Activated B cell treated with CpG ODN at 0.5 μM for 24 hours (primary cell): ENCODE measurements at regions not wholly inside any gene's neighbourhood (a gene's known extent, or its start where the extent isn't known, plus 50 kb on each side); places are given as distances from the start of the nearest gene placed in this dataset.

ENCODE experiments used
- ATAC-seq: fragments of 200-7000 bp; cut with Tn5 transposase; one replicate; pipeline ENCODE4 v1.10.0; 2021; ENCODE audit warnings: low read depth, mild to moderate bottlenecking, moderate library complexity
- CTCF ChIA-PET: fragments of 350-600 bp; sonication (Branson Sonifier 250); formaldehyde crosslinking; loops from one replicate; lab custom pipeline; 2021; ENCODE audit warnings: antibody characterized with exemption; lab: Charles Lee
- POLR2A ChIA-PET: fragments of 350-600 bp; sonication (Branson Sonifier 250); formaldehyde crosslinking; loops from one replicate; lab custom pipeline; 2021; ENCODE audit warnings: antibody characterized with exemption; lab: Charles Lee
- DNase-seq: peaks from one replicate; pipeline ENCODE4 v3.0.0; 2022
- H3K27ac Mint-ChIP-seq: one replicate; pipeline ENCODE4 v1.8.0; 2020; ENCODE audit warnings: mixed read lengths
- H3K27me3 Mint-ChIP-seq: one replicate; pipeline ENCODE4 v1.8.0; 2021; ENCODE audit warnings: mixed read lengths
- H3K36me3 Mint-ChIP-seq: one replicate; pipeline ENCODE4 v1.8.0; 2021; ENCODE audit warnings: low read depth, mixed read lengths
- H3K4me1 Mint-ChIP-seq: one replicate; pipeline ENCODE4 v1.8.0; 2021; ENCODE audit warnings: mixed read lengths
- H3K4me3 Mint-ChIP-seq: one replicate; pipeline ENCODE4 v1.8.0; 2020; ENCODE audit warnings: mild to moderate bottlenecking, mixed read lengths
- H3K9me3 Mint-ChIP-seq: one replicate; pipeline ENCODE4 v1.8.0; 2020; ENCODE audit warnings: mixed read lengths
- CTCF ChIP-seq: fragments of 200-600 bp; IDR thresholded peaks from one replicate; pipeline ENCODE4 v1.8.0; 2022; ENCODE audit warnings: antibody characterized with exemption, mild to moderate bottlenecking
- intact Hi-C: fragments of 100-400 bp; cut with micrococcal nuclease; formaldehyde crosslinking; loops from one replicate; pipeline ENCODE4 v1.15.1; 2024

- ATAC-seq (no peak), DNase-seq (no peak)
- H3K27me3 Mint-ChIP-seq, result peaks cover 6% of the 10 kb centered on the region
- H3K4me3 Mint-ChIP-seq, result no peak overlapping the region
- no peak overlapping the region for H3K27ac Mint-ChIP-seq
- H3K4me1 Mint-ChIP-seq, result no peaks in the 10 kb centered on the region
- TF ChIP-seq CTCF, result no peak
- ChIA-PET CTCF (no interaction called here), POLR2A (no interaction called here)
- intact Hi-C loops, result loop anchor here (5.0 to 10.0 kb wide), 3 partner anchors 707 to 1214 kb away; no protein-coding TSS in a partner anchor
- peaks cover 2% of the 10 kb centered on the region for H3K9me3 Mint-ChIP-seq
- H3K36me3 Mint-ChIP-seq, result no peaks in the 10 kb centered on the region
Measured at GRCh38 chr18:22701326-22701725, 231.8 kb upstream of the RBBP8 start.

DNA sequence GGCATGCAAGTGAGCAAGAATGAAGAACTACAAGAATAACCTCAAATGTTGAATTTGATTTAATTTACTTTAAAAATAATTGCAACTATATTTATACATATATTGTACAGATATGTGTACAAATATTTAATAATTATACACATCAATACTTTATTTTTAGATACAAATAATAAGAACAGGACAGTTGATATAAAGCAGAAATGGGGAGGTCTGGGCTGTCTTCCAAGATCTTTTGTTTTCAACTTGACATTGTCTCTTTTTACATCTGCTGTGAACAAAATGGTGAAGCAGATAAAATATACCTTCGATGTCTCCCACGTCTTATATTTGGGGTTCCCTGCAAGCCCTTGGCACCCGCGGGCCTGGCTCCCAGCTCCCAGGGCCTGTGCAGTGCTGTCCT, 231.3 kb upstream of the RBBP8 start:
- H3K36me3 Mint-ChIP-seq, result no peaks in the 10 kb centered on the region
- intact Hi-C loops, result loop anchor here (5.0 to 10.0 kb wide), 3 partner anchors 707 to 1214 kb away; no protein-coding TSS in a partner anchor
- CTCF ChIA-PET, result no interaction called here
- no peak overlapping the region for H3K27ac Mint-ChIP-seq
- ATAC-seq, result no peak
- no peak for TF ChIP-seq CTCF
- POLR2A ChIA-PET, result no interaction called here
- H3K27me3 Mint-ChIP-seq, result peaks cover 6% of the 10 kb centered on the region
- DNase-seq, result no peak
- peaks cover 2% of the 10 kb centered on the region for H3K9me3 Mint-ChIP-seq
- no peak overlapping the region for H3K4me3 Mint-ChIP-seq
- no peaks in the 10 kb centered on the region for H3K4me1 Mint-ChIP-seq

GRCh38 chr18:22702806-22703205, 230.3 kb upstream of the RBBP8 start:
- intact Hi-C loops, result loop anchor here (5.0 to 10.0 kb wide), 3 partner anchors 708 to 1216 kb away; no protein-coding TSS in a partner anchor
- Mint-ChIP-seq H3K36me3 (no peaks in the 10 kb centered on the region), H3K4me1 (no peaks in the 10 kb centered on the region), H3K4me3 (no peak overlapping the region), H3K27me3 (peaks cover 6% of the 10 kb centered on the region), H3K27ac (no peak overlapping the region), H3K9me3 (peaks cover 2% of the 10 kb centered on the region)
- no peak for TF ChIP-seq CTCF
- ChIA-PET POLR2A (no interaction called here), CTCF (interaction anchor here (1.7 kb wide), 1 partner anchor 1508 kb away, joined by 9 read pairs; no protein-coding TSS in a partner anchor)
- DNase-seq (no peak), ATAC-seq (no peak)

DNA sequence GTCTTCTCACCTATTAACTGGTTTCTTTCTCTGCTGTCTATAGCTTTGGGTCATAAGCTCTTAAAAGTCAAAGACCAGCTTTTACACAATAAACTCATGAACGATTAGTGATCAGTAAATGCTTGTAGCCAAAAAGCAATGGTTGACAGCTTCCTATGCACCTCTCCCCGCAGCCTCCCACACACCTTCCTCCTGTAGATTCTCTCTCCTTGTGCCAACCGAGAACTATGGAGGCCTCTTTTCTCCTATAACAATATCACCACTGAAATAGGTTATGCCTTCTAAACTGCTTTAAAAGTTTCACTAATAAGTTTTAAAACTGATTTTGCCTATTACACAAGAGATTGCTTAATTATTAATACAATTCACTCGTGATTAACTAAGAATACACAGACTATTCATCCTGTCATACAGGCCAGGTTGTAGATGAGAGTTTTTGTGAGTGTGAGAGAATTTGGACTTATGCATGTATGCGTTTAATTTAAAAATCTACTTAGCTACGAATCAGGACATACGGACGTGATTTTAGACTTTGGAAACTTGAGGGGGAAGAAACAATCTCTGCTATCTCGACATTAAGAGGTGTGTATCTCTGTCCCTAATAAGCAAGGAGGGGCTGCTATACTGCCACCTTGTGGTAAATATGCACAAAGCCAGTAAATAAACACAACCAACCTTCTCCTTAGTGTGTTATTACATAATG, 229.1 kb upstream of the RBBP8 start:
- Mint-ChIP-seq H3K9me3 (peaks cover 2% of the 10 kb centered on the region), H3K27ac (no peak overlapping the region), H3K27me3 (peaks cover 6% of the 10 kb centered on the region), H3K36me3 (no peaks in the 10 kb centered on the region), H3K4me3 (no peak overlapping the region), H3K4me1 (no peaks in the 10 kb centered on the region)
- intact Hi-C loops, result loop anchor here (5.0 to 10.0 kb wide), 3 partner anchors 709 to 1217 kb away; no protein-coding TSS in a partner anchor
- ATAC-seq, result no peak
- TF ChIP-seq CTCF, result no peak
- DNase-seq, result no peak
- CTCF ChIA-PET, result interaction anchor here (1.7 kb wide), 1 partner anchor 1509 kb away, joined by 9 read pairs; no protein-coding TSS in a partner anchor
- POLR2A ChIA-PET, result no interaction called here

DNA sequence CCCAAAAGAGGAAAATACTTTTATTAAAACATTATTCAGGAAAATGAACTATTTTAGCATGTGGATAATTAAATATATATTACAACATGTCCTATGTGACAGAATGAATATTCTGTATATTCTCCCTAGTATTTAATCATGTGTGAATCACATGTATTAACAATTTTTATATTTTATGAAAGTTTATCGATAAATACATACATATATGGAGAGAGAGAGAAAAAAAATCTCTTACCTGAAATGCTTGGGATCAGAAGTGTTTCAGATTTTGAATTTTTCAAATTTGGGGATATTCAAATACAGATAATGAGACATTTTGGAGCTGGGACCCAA, 228.6 kb upstream of the RBBP8 start:
- POLR2A ChIA-PET, result no interaction called here
- Mint-ChIP-seq H3K27ac (no peak overlapping the region), H3K36me3 (no peaks in the 10 kb centered on the region), H3K9me3 (peaks cover 2% of the 10 kb centered on the region), H3K4me1 (no peaks in the 10 kb centered on the region), H3K4me3 (no peak overlapping the region), H3K27me3 (peaks cover 6% of the 10 kb centered on the region)
- intact Hi-C loops, result loop anchor here (5.0 to 10.0 kb wide), 3 partner anchors 710 to 1217 kb away; no protein-coding TSS in a partner anchor
- CTCF ChIA-PET, result interaction anchor here (1.4 kb wide), 1 partner anchor 1510 kb away, joined by 3 read pairs; no protein-coding TSS in a partner anchor
- ATAC-seq (no peak), DNase-seq (no peak)
- TF ChIP-seq CTCF, result no peak
